GM21390 (cell line): ENCODE measurements at regions not wholly inside any gene's neighbourhood (a gene's known extent, or its start where the extent isn't known, plus 50 kb on each side); places are given as distances from the start of the nearest gene placed in this dataset.
"Not testable (repeated sequence)": the region's sequence is repeated elsewhere in the genome, so short reads cannot be mapped to it uniquely, and the experiment has no call there.

Source experiments
- ATAC-seq: cut with Tn5 transposase; IDR thresholded peaks from one replicate; pipeline ENCODE4 v1.9.1; 2021; ENCODE audit not compliant: unreplicated experiment

DNA sequence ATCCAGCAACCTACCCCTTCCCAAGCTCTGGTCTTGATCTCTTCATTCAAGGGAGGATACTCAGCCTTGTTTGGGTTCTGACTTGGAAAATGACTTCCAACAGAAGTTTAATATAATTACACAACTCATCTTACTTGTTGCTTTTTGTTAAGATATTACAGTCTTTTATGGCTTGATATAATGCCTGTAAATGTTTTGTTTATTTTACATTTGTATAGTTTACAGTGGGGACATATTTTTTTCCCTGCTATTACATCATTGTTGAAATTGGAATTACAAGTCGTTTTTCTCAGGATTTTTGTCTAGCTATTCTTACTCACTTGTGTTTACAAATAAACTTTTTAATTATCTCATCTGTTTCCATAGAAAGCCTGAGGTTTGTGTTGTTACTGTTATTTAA is 436.0 kb downstream of the CNTNAP4 start:
- no peak for ATAC-seq

- ATAC-seq, result not testable (repeated sequence)
Measured at GRCh38 chr16:76716251-76716650, 439.1 kb downstream of the CNTNAP4 start.

- ATAC-seq, result no peak
Measured at GRCh38 chr16:76724181-76724580, 447.0 kb downstream of the CNTNAP4 start.

DNA sequence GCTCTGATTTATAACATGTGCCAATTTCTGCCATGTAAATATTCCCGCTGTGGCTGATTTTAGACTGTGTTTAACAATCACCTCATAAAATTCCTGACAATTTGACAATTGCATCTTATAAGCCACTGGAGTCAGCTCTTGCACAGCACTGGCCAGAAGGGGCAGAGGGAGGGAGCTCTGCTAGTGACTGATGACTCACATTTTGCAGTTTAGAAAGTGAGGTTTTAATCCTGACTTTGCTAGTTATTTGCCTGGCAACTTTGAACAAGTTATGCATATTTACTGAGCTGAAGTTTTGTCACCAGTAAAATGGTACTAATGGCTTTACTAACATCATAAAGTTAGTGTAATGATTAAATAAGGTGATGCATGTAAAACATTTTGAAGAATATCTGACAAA is 452.3 kb downstream of the CNTNAP4 start:
- no peak for ATAC-seq

DNA sequence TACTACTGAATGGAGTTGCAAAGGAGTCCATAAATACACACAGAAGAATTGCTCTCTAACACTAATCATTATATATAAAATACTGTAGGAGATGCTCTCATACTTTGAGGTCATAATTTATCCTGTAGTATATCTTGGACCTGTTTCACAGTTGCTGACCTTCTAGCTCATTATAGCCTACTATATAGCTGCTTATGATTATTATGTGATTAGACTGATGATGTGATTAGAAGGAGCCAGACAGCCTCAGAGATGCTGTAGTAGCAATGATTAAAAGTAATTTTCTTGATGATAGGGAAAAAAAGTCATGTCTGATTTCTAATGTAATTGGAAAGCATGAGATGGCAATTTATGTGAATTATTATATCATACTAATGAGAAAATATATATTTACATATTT is 455.7 kb downstream of the CNTNAP4 start:
- no peak for ATAC-seq

GRCh38 chr16:76741623-76742022 is 449.4 kb upstream of the MON1B start:
- ATAC-seq, result no peak

DNA sequence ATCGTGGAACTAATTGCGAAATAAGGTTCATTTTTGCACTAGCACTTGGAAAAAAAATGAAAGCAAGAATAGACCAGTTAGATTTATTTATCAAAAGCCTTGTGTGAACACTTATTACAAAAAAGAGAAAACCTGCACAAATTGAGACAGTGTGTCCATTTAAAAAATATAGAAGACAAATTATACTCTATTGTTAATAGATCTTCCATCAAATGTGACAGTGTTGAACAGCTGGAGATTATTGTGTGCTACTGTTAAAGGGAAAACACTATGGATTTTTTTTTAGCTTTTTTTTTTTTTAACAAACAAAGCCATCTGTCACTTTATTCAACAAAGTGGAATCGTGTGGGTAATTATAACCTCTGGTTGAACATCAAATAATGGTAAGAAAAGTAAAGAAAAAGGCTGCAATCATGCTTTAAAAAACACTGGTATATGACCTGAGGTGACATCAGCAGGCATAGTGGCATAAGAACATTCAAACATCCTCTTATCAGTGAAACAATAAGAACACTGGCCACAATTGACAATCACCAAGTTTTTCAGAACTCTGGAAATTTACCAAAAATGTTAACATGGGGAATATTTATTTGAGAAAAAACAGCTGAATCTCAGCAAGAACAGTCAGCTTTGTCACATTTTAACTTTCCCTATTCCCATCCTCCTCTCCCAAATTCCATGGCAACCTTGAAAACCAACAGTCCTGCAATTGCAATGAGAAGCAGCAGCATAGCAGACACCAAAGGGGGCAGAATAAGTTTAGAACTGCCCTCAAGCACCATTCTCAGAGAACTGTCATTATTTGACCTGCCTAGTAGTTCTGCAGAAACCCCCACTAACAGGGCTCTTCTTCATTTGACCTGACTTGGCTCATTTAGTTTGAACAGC is 442.3 kb upstream of the MON1B start:
- ATAC-seq, result no peak

- ATAC-seq, result no peak
Measured at GRCh38 chr16:76749780-76750375, 441.1 kb upstream of the MON1B start.

DNA sequence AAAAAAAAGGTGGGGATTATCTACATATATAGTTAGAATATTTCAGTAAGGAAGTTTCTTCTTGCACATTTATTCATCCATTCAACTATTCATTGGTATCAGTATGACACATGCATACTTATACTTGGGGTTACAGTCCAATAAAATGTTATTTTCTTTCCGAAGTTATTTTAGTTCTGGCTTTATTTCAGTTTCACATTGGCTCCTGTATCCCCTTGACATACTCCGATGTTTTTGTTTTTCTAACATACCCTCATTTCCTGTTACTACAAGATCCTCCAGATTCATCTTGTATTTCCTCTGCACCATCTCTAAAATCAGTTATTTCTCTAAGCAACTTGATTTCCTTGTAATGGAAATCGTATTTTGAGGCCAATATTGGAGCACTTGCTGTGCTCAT is 435.5 kb upstream of the MON1B start:
- no peak for ATAC-seq

DNA sequence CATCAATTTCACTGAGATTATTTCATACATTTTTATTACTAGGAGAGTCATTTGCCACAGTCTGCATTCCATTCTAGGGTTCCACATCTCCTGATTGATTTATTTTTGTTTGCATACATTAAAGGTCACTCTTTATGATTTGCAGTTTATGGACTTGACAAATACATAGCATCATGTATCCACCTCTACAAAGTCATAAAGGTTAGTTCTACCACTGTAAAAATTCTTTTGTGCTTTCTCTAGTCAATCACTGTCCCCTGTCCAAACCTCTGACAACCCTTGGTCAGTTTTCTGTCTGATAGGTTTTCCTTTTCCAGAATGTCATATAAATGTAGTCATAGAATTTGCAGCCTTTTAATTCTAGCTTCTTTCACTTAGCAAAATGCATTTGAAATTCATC is 434.6 kb upstream of the MON1B start:
- no peak for ATAC-seq

DNA sequence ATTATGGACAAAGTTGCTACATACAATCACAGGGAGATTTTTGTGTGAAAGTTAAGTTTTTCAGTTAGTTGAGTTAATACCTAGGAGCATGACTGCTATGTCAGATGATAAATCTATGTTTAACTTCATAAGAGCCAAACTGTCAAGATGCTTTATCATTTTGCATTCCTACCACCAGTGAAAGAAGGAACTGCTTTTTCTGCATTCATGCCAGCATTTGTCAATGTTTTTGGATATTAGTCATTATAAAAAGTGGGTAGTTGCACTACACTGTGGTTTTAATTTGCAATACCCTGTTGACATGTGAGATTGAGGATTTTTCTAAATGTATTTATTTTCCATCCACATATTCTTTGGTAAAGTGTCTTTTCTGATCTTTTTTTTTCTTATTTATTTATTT is 434.0 kb upstream of the MON1B start:
- no peak for ATAC-seq

GRCh38 chr16:76766538-76766937 is 424.5 kb upstream of the MON1B start:
- no peak for ATAC-seq

DNA sequence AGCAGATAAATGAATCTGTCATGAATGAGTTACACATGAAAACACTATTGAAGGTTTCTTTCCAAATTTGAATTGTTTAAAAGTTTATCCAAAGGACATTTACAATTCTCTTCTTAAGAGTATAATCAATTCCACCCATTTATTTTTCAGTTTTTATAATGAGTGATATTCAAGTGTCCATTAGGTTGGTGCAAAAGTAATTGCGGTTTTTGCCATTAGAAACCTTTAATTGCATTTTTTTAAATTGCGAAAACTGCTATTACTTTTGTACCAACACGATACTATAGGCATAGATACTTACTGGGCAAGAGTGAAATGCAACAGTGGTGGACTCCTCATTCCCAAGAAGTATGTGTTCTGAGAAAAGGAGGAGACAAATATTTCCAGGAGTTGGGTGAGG is 422.7 kb upstream of the MON1B start:
- ATAC-seq, result no peak

DNA sequence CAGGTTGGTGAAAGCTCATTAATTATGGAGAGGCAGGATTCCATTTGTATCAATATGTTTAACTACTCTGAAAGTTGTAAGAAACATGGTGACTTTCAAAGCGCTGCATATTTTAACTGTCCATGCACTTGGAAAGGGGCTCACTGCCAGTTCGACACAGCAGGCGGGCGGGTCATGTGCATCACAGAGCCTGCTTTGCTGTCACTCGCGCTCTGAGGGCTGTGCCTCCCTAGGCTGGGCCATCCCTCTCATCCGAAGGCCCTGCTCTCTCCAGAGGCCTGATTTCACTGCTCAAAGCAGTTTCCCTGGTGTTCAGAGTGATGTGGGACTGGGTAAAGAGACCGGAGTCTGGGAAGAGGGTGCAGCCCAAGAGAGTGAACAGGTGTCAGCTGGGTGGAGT is 422.0 kb upstream of the MON1B start:
- ATAC-seq, result no peak

- ATAC-seq, result no peak
Measured at GRCh38 chr16:76771216-76771615, 419.8 kb upstream of the MON1B start.

DNA sequence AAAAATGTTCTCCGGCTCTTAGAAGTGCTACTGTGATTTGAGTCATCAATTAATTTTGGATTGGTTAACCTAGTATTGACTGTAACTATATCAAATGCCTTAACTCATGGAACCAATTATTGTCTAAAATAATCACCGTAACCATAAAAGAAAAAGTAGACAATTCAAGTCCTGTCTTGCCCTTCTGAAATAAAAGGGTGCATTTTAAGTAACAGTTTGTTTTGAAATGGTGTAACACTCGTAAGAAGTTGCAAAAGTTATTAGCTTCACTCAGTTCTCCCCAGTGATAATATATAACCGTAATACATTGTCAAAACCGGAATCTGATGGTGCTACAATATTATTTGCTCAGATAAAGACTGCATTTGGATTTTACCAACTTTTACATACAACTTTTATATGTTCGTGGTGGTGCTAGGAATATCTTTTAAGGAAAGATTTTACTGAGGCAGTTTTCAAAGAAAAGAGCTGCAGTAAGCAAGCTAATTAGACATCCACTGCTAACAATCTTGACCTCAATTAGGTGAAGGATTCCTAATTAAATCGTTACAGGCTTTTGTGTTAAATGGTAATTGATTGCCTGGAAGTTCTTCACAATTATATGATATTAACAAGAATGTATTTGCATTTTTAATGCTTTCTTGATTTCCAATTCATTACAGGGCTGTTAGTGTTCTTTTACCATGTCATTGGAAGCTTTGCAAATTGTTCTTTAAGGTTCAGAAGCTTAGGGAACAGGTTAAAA is 413.1 kb upstream of the MON1B start:
- no peak for ATAC-seq

GRCh38 chr16:76780556-76780955 is 410.4 kb upstream of the MON1B start:
- no peak for ATAC-seq

GRCh38 chr16:76784530-76784929 is 406.5 kb upstream of the MON1B start:
- no peak for ATAC-seq

- ATAC-seq, result no peak
Measured at GRCh38 chr16:76787394-76787793, 403.6 kb upstream of the MON1B start.

- no peak for ATAC-seq
Measured at GRCh38 chr16:76791151-76791550, 399.8 kb upstream of the MON1B start.

GRCh38 chr16:76796416-76796815 is 394.6 kb upstream of the MON1B start:
- no peak for ATAC-seq

GRCh38 chr16:76796978-76797377 is 394.0 kb upstream of the MON1B start:
- no peak for ATAC-seq
